ENCODE measurements at regions not wholly inside any gene's neighbourhood (a gene's known extent, or its start where the extent isn't known, plus 50 kb on each side); places are given as distances from the start of the nearest gene placed in this dataset.

GRCh38 chr12:13539051-13539450 is 342.5 kb downstream of the EMP1 start:
- in situ Hi-C loops (cut with HindIII; ENCODE audit: low pct_unique_long_range_greater_than_20kb, low sequenced_read_pairs): no loop called here
- Histone ChIP-seq H3K4me1 (ENCODE audit: control insufficient read depth, insufficient read depth, low read length) (no peaks in the 10 kb centered on the region), H3K27ac (ENCODE audit: low read length) (no peak overlapping the region), H3K36me3 (ENCODE audit: control insufficient read depth, insufficient read depth, low read length) (no peaks in the 10 kb centered on the region), H3K4me3 (ENCODE audit: low read depth in 2 of 2, low read length in 2 of 2) (no peak overlapping the region), H3K27me3 (ENCODE audit: control insufficient read depth, insufficient read depth, low read length) (no peaks in the 10 kb centered on the region), H3K9me3 (ENCODE audit: control insufficient read depth, insufficient read depth, low read depth, low read length) (no peaks in the 10 kb centered on the region)
- ChIA-PET CTCF (no interaction called here), POLR2A (no interaction called here)
- intact Hi-C loops (cut with micrococcal nuclease; ENCODE audit: unreplicated experiment): no loop called here
- BruUV-seq (replicated peaks): no TSS peak
- DNase-seq (ENCODE audit: low read depth, low spot score): no peak
- no peak for ATAC-seq
- TF ChIP-seq POLR2AphosphoS5 (IDR thresholded peaks at IDR 0.05; ENCODE audit: low read depth, low read length): no peak
- TF ChIP-seq, protein P1, sequence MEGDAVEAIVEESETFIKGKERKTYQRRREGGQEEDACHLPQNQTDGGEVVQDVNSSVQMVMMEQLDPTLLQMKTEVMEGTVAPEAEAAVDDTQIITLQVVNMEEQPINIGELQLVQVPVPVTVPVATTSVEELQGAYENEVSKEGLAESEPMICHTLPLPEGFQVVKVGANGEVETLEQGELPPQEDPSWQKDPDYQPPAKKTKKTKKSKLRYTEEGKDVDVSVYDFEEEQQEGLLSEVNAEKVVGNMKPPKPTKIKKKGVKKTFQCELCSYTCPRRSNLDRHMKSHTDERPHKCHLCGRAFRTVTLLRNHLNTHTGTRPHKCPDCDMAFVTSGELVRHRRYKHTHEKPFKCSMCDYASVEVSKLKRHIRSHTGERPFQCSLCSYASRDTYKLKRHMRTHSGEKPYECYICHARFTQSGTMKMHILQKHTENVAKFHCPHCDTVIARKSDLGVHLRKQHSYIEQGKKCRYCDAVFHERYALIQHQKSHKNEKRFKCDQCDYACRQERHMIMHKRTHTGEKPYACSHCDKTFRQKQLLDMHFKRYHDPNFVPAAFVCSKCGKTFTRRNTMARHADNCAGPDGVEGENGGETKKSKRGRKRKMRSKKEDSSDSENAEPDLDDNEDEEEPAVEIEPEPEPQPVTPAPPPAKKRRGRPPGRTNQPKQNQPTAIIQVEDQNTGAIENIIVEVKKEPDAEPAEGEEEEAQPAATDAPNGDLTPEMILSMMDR (IDR thresholded peaks at IDR 0.05): no peak
- no peak for TF ChIP-seq REST (IDR thresholded peaks at IDR 0.05; ENCODE audit: insufficient read depth in 1 of 2, low read depth in 2 of 2, low read length in 1 of 2)
- TF ChIP-seq SIN3A (IDR thresholded peaks at IDR 0.05; ENCODE audit: borderline replicate concordance, insufficient read depth, low read depth, low read length): no peak
- TF ChIP-seq TCF7L2 (IDR thresholded peaks at IDR 0.05; ENCODE audit: low read depth, low read length): no peak

- no peaks in the 10 kb centered on the region for H3K27me3 ChIP-seq (ENCODE audit: control insufficient read depth, insufficient read depth, low read length)
- POLR2A ChIA-PET: no interaction called here
- H3K4me1 ChIP-seq (ENCODE audit: control insufficient read depth, insufficient read depth, low read length): no peaks in the 10 kb centered on the region
- no peak for ATAC-seq
- no peak for TF ChIP-seq POLR2AphosphoS5 (IDR thresholded peaks at IDR 0.05; ENCODE audit: low read depth, low read length)
- TF ChIP-seq SIN3A (IDR thresholded peaks at IDR 0.05; ENCODE audit: borderline replicate concordance, insufficient read depth, low read depth, low read length): no peak
- no peak for TF ChIP-seq TCF7L2 (IDR thresholded peaks at IDR 0.05; ENCODE audit: low read depth, low read length)
- no peak for TF ChIP-seq REST (IDR thresholded peaks at IDR 0.05; ENCODE audit: insufficient read depth in 1 of 2, low read depth in 2 of 2, low read length in 1 of 2)
- TF ChIP-seq, protein P1 (IDR thresholded peaks at IDR 0.05): no peak
- H3K36me3 ChIP-seq (ENCODE audit: control insufficient read depth, insufficient read depth, low read length): no peaks in the 10 kb centered on the region
- no peak for DNase-seq (ENCODE audit: low read depth, low spot score)
- intact Hi-C loops (cut with micrococcal nuclease; ENCODE audit: unreplicated experiment): no loop called here
- BruUV-seq (replicated peaks): no TSS peak
- no peak overlapping the region for H3K27ac ChIP-seq (ENCODE audit: low read length)
- CTCF ChIA-PET: no interaction called here
- in situ Hi-C loops (cut with HindIII; ENCODE audit: low pct_unique_long_range_greater_than_20kb, low sequenced_read_pairs): no loop called here
- H3K9me3 ChIP-seq (ENCODE audit: control insufficient read depth, insufficient read depth, low read depth, low read length): no peaks in the 10 kb centered on the region
- no peak overlapping the region for H3K4me3 ChIP-seq (ENCODE audit: low read depth in 2 of 2, low read length in 2 of 2)
Measured at GRCh38 chr12:13538136-13538535, 341.6 kb downstream of the EMP1 start.

Measured in Panc1 (cell line).